ENCODE measurements at regions not wholly inside any gene's neighbourhood (a gene's known extent, or its start where the extent isn't known, plus 50 kb on each side); places are given as distances from the start of the nearest gene placed in this dataset.
A peak's percentile ranks its signal among the peaks of the same experiment; 100 is the strongest.

DNA sequence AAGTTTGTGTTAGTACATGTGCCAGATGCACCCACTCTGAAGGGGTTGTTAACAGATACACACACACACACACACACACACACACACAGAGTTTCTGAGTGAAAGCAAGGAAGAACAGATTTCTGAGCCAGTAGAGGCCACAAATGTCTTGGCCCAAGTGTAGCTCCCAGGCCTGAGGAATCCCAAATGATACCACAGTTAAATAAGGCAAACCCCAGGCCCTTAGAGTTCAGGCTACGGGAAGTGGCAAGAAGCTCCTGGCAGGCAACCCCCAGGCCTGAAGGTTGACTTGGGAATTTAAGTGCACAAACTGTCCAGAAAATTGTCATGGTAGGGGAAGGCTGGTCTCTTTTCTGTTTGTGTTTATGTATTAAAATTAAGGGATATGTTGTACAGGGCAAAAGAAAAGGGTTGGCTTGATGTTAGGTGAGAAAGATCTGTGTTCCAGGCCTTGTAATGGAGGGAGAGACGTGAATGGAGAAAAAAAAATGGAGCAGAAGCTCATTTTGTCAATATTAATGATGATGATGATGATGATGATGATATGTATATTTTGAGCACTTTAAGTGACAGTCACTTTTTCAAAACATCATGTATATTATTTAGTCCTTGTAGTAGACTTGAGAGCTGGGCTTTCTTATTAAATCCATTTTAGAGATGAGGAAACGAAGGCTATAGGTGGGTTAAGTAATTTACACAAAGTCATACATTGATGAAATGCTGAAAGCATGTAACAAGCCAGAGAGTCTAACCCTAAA is 317.0 kb upstream of the JAG1 start:
- no peak for DNase-seq (ENCODE audit: low spot score)

DNA sequence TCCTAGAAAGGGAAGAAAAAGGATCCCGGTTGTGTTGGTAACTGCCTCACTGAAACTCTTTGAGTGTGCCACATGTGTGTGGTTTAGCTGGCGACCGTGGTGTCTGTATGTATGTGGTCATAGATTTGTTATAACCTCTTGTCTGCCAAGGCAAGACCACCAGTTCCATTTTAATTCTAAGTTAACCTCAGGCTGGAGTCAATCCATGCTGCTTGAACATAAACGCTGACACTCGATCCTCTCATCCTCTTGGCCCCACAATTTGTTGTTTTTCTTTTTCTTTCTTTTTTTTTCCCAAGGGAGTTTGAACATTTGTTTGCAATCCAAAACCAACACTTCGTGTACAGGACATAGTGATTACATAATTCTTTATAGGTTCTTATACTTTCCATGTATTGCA is 318.9 kb upstream of the JAG1 start:
- DNase-seq (ENCODE audit: low spot score): no peak

- no peak for DNase-seq (ENCODE audit: low spot score)
Observed at GRCh38 chr20:10994991-10995700, 321.3 kb upstream of the JAG1 start.

GRCh38 chr20:10998476-10998875 is 324.7 kb upstream of the JAG1 start:
- no peak for DNase-seq (ENCODE audit: low spot score)

DNA sequence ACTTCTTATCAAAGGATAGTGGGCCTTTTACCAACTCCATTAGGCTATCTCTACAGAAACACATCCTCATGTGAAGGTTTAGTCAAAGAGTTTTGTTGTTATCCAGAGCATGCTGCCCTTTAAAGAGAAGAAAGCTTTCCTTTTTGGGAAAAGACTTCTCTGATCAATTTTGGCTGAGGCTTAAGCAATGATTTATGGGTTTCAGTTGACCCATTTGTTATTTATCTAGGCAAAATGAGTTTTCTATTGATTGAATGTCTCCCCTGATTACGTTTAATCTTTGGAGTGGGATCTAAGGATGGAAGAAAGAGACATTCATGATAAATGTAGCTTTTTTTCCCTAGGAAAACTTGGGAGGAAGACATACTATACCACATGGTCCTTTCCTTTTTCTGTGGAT is 326.6 kb upstream of the JAG1 start:
- DNase-seq (ENCODE audit: low spot score): no peak

DNA sequence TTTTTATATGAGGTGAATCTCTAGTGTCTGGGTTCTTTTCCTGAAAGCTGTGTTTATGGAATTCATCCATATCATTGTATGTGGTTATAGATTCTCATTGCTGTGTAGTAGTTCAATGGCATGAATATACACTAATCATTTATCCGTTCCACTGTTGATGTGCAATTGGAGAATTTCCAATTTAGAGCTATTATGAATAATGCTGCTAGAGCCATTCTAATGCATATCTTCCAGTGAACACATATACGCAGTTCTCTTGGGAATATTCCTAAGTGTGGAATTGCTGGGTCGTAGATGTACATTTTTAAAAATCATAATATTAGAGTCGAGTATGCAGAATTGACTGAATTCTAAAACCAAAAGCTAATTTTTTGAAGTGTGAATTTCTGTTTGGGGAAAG is 327.5 kb upstream of the JAG1 start:
- no peak for DNase-seq (ENCODE audit: low spot score)

DNA sequence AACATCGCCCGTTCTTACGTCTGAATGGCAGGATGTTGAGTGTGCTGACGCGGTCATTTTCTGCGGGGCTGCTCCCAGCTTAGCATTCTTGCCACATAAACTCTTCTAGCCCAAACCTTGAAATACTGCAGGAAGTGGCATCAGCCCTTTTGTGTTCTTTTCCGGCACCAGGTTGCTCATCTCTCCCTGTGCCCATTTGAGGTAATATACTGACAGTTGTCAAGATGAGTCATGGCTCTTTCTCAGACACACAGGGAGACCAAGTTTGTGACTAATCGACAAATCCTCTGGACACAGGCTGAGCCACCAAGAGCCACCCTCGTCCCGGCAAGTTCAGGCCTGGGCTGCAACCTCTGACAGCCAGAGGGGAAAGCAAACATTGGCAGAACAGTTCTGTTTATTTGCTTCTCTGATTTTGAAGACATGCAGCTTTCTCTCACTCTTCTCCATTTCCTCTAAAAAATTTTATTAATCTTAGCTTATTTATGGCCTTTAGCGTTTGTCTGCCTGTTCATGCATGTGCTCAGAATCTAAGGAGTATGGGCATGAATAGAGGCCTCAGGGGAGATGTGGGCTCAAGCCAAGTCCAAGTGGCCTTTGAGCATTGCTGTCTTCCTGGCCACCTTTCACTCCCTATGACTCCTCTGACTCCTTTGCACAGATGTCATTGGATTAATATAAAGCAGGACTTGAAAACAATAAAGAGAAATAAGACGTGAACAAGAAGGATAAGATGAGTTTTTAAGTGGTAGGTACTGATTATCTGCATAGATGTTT is 328.2 kb upstream of the JAG1 start:
- DNase-seq (ENCODE audit: low spot score): peak; percentile 73

DNA sequence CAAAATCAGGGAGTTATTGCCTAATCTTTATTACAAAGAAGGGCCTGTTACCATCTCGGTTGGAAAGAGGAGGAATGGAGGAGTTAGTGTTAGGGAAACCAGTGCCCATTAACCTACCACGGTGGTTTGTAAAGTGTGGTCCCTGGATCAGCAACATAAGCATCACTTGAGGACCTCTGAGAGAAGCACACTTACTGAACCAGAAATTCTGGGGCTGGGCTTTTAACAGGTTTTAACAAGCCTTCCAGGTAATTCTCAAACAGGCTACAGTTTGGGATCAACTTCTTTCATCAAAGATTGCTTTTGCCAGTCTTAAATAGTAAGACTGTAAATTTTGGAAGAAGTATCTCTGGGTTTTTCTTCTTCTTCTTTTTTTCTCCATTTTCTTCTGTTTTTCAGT is 329.5 kb upstream of the JAG1 start:
- DNase-seq (ENCODE audit: low spot score): no peak

GRCh38 chr20:11008444-11009033 is 334.7 kb upstream of the JAG1 start:
- no peak for DNase-seq (ENCODE audit: low spot score)

GRCh38 chr20:11011653-11012052 is 337.9 kb upstream of the JAG1 start:
- no peak for DNase-seq (ENCODE audit: low spot score)

GRCh38 chr20:11012975-11013374 is 339.2 kb upstream of the JAG1 start:
- no peak for DNase-seq (ENCODE audit: low spot score)

DNA sequence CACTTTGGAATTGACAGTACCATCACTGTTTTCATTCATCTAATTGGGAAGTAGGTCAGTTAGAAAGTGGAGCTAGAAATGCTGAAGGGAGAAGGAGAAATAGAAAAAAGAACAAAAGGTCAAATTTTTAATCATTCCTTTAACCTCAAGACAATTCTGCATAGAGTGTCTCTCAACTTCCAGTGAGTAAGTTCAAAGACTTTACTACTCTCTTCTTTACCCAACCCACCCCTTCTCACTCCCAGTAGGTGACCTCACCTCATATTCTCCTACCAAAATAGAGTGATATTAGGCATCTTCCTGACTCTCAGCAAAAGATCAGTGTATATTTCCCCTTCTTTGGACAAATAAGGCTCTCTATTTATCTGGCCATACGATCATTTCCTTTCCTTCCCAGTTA is 340.0 kb upstream of the JAG1 start:
- DNase-seq (ENCODE audit: low spot score): no peak

GRCh38 chr20:11015440-11015839 is 341.6 kb upstream of the JAG1 start:
- no peak for DNase-seq (ENCODE audit: low spot score)

DNA sequence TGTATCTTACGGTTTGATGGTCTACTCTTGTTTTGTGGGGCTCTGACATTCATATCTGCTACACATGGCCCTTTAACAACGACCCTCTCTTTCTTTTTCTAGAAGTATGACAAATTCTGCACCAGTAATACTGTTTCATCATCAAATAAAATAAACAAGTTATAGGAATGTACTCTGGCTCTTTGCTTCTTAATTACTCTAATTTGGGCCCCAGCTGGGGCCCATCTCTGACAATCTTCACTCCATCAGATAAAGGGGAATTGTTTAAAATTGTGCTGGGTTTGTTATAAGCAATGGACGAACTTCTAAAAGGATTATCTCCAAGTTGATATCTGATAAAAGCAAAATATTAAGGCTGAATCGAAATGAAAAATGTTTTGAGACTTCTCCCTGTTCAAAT is 343.6 kb upstream of the JAG1 start:
- DNase-seq (ENCODE audit: low spot score): no peak

DNA sequence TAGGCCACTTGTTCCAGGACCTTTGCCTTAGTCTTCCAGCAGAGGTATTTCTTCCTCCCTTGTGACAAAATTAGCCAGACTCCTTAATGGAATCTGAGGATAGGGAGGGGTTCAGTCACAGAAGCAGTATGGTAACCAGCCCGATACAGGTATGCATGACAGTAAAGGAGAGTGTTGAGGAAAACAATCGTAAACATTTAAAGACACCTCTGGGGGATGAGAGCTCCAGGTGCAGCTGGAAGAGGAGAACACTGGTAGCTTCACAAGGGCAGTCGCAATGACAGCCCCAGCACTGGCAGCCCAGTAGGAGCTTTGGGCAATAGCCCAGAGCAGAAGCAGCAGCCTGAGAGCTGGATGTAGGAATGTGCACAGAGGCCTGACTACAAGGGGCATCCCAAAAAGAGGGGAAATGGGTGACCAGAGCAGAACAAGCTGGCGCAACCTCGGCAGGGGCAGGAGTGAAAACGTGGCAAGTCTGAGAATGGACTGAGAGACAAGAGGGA is 344.9 kb upstream of the JAG1 start:
- DNase-seq (ENCODE audit: low spot score): no peak

DNA sequence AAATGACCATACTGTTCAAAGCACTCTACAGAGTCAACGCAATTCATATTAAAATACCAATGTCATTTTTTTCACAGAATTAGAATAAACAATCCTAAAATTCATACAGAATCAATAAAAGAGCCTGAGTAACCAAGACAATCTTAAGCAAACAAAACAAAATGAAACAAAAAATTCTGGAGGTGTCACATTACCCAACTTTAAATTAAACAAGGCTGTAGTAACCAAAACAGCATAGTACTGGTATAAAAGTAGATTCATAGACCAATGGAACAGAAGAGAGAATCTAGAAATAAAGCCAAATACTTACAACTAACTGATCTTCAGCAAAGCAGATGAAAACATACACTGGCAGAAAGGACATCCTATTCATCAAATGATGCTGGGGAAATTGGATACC is 346.9 kb upstream of the JAG1 start:
- no peak for DNase-seq (ENCODE audit: low spot score)

DNA sequence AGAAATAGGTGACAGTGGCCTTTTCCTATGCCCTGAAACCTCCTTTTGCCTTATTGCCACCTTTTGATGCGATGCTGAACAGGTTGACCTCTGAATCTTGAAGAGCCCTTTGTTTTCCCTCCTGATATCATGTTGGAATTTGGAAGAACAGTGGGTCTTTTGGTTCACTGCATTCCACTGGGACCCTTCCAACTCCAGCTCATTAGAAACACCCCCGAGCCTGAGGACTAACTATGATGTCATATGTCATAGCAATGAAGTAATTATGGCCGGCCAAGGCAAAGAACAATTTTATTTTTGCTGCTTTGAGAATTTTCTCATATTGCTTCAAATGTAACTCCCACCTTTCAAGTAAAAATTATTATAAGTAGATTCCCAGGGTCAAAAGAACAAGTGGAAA is 353.4 kb upstream of the JAG1 start:
- DNase-seq (ENCODE audit: low spot score): no peak

DNA sequence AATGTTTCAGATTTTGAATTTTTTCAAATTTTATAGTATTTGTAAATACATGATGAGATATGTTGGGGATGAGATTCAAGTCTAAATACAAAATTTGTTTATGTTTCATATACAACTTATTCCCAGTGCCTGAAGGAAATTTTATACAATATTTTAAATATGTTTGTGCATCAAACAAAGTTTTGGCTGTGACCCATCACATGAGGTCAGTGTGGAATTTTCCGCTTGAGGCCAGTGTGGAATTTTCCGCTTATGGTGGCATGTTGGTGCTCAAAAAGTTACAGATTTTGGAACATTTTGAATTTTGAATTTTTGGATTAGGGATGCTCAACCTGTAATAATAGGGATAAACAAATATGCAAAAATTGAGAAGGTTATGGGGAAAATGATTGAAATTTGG is 356.6 kb upstream of the JAG1 start:
- no peak for DNase-seq (ENCODE audit: low spot score)

DNA sequence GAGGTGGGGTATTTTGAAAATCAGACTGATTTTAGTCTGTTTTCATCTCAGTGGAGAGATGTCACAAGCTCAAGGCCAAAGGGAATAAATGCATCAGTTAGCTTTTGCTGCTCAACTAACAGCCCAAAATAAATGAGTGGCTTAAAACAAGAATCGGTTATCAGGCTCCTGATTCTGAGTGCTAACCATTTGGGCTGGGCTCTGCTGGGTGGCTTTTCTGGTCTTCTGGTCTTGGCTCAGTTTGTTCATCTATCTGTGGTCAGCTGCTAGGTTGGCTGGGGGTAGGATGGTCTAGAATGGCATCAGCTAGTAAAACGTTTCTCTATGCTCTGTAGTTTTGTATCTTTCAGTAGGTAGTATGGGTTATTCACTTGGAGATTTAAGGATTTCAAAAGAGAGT is 357.5 kb upstream of the JAG1 start:
- DNase-seq (ENCODE audit: low spot score): no peak

GRCh38 chr20:11032611-11033010 is 358.8 kb upstream of the JAG1 start:
- DNase-seq (ENCODE audit: low spot score): no peak

DNA sequence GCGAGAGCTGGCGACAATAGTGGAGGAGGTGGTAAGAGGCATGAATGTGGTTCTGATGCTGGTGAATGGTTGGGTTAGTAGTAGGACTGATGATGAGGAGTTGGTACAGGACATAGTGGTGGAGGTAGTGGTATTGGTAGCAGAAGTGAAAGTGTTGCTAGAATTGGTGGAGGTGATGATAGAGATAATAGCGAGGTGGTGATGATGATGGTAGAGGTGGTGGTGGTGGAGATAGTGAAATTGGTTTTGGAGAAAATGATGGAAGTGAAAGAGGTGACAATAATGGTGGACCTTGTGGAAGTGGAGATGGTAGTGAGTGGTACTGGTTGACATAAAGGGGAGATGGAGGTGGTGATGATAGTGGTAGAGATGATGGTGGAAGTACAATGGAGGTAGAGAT is 360.2 kb upstream of the JAG1 start:
- no peak for DNase-seq (ENCODE audit: low spot score)

DNA sequence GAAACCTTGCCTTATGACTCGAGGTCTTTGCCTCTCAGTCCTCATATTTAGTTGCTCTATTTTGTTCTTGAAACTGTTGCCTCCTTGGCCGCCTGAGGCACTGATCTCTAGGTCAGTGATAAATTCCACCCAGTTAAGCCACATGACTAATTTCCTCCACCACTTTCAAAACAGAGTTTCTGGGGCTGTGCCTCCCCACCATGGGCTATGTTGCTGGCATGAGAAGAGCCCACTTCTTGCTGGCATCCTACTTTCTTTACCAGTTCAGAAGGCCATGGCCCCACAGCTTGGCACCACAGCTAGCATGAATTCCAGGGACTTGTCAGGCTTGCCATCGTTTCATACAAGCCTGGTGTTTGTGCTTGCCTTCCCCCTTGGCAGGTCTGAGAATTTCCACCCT is 361.4 kb upstream of the JAG1 start:
- no peak for DNase-seq (ENCODE audit: low spot score)
